ENCODE measurements at regions not wholly inside any gene's neighbourhood (a gene's known extent, or its start where the extent isn't known, plus 50 kb on each side); places are given as distances from the start of the nearest gene placed in this dataset.

DNA sequence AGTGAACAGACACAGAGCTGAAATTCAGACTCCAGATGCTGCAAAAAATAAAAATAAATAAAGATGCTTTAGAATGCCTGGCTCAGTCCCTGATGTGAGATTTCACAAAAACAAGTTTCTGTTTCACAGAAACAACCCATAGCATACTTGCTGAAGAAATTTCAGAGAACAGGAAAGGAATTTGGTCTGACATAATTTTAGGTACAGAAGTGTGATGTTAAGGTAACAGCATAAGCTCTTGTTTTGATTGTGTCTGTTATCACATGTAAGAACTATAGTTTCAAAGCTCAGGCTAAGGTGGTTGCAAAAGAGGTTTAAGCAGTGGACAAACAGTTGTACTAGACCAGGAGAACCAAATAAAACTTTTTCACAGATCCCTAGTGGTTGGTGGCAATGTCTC lies 152.1 kb downstream of the PTGER3 start:
- DNase-seq, result no peak

DNA sequence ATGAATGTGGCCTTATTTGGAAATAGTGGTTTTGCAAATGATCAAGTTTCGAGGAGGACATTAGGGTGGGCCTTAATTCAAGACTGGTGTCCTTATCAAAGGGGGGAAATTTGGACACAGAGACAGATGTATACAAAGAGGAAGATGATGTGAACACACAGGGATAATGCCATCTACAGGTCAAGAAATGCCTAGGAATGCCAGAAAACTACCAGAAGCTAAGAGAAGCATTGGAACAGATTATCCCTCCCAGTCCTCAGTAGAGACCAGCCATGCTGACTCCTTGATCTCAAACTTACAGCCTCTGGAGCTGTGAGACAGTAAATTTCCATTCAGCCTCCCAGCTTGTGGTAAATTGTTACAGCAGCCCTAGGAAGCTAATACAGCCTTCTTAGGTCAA lies 151.4 kb downstream of the PTGER3 start:
- no peak for DNase-seq

DNA sequence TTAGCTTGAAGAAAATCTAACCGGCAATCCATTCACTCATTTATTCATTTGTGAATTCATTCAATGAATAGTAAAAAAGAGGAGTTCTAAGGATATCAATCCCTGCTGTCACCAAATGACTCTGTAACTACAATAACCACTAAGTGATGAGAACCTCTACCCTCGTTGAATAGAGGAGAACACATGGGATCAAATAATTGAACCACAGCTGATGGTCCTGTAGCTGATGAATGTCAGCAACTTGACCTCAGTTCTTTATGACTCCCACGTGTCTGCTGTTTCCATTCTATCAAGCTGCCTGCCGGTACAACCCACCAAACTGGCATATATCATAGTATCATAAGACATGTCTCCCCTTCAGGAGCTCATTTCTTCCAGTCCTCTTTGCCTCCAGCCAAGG lies 150.3 kb downstream of the PTGER3 start:
- DNase-seq, result no peak

DNA sequence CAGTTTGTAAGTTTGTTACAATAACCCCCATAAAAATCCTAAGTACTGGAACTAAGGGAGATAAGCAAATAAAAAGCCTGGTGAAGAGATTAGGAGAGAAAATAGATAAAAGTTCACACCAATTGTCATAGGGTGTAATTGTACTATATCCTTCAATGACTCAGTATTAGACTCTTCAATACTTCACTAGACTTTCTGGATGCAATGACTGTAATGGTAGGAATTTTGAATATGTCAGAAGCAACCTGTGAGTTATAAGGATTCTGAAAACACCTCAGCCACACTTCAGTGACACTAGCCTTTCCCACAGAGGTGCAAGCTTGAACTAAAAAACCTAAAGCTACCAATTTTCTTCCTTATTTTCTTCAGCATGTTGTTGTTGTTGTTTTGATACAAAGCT lies 147.9 kb downstream of the PTGER3 start:
- DNase-seq, result no peak

DNA sequence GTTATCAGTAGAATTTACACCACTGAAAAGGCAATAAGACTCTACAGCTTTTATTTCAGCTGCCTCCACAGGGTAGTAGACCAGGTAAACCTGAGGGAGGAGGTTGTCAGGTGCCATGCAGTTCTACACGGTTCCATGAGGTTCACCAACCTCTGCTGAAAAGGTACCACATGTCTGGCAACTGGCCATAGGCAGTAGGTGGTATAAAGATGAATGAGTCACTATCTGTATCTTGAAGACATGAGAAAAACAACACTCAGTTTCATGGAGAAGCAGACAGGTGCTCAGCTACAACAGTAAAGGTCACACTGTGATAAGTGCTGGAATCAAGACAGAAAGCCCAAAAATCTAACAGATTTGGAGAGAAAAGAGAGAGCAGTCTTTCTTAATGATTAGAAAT lies 145.4 kb downstream of the PTGER3 start:
- no peak for DNase-seq

DNA sequence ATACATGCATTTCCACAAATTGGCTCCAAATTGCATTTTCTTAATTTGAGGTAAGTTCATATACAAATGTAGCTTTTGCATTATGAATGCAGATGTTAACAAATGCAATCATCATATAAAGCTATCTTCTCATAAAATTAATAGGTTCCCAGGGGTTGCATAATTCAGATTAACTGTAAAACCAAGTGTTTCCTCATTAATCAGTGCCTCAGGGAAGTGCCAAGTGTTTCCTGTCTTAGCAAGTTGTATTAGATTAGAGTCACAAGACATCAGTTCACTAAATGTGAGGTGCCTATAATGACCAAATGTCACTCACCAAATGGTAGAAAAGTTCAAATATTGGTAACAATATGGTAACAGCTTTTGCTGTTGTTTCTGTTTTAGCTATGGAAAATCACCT lies 140.8 kb downstream of the PTGER3 start:
- DNase-seq, result no peak

DNA sequence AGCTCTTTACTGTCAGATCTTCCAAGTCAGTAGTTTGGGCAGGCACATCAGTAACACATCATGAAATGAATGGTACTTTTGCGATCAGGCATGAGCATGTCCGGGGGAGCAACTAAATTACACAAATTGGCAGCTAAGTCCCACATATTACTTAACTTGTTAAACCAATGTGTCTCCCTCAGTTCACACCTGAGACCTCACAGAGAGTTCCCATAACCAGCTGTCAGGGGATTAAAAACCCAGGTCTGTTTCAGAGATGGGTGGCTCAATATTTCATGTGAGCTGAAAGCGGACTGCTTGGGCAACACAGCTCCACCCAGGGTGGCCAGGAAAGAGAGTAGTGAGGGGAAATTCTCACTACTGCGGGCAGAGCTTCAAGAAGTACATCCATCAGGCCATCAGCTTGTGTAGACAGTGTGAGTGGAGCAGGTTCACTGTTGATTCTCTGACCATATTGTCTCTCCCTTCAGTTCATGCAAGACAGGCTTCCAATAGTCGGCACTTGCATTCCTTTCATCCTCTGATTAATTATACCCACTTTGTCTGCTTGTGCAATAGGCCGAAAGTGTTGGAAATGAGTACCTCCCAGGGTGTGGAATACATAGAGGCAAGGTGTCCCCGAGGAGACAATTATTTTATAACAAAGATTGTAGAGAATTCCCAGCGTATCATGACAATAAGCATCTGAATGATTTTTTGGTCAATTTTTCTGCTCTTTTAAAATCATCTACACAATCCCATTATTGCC lies 139.9 kb downstream of the PTGER3 start:
- DNase-seq, result no peak

DNA sequence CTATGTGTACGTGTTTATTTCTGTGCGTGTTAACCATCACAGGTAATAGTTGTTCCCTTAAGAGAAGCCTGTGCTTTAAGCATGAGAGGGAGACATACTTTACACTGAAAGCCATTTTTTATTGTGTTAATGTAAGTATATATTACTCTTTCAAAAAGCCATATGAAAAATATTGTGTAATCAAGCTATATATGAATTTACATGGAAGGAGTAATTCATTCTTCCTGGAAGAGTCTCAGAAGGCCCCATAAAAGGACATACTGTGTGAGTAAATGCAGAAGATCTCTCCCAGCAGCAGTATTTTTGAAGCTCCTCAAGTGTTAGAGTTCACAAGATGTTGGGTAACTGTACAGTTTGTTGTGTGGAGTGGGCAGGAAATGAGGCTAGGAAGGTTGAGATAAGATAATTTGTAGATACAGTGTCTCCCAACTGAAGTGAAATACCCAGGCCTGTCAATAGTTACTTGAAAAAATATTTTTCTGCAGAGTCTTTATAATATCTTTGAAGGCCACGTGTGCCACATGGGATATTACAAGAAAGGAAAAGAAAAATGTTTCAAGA lies 138.3 kb downstream of the PTGER3 start:
- no peak for DNase-seq

DNA sequence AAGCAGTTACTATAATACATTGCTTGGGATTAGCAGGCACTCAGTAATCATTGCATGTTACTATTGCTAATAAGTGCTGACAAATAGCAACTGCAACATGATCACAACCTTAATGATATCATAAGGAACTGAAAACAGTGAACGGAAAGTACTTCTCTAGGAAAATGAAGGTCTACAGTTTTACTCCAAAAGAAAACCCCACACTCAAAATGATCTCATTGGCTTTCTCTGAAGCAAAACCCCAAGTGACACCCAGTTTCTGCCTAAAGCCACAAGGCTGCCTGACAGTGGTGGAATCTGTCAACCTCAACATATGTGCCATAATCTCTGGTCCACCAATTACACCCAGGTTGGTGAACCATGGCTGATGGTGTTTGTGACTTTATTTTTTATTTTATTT lies 137.6 kb downstream of the PTGER3 start:
- DNase-seq, result no peak

DNA sequence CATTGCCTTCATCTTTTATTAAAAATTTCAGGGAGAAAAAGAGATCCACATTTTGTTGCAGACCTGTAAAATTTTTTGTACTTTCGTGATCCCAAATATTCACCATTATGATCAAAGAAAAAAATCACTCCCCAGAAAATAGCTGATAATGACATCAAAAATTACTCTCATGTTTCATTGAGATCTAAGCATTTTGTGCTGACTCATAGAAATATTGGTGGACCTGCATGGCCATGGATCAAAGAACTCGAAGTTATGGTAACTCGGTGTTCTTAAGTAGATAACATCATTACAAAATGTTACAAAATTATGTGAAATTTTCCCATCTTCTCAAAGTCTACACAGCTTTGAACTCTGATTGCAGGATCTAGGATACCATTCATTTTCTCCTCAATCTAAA lies 135.8 kb downstream of the PTGER3 start:
- no peak for DNase-seq

DNA sequence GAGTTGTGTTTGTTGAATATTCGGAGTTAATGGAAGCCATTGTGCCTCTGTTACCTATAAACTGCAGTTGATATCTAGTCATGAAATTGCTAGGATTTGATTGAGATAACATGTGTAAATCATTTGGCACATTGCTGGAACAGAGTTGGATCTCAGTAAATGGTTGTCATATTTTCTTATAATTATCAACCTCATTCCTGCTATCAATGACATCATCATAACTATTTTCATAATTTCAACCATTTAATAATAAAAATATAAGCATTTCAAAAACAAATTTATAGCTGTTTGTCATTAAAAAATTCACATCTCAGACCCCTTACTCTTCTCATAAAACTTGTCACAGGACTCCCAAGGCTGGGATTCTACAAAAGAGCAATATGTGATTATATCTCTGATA lies 133.4 kb downstream of the PTGER3 start:
- DNase-seq, result no peak

DNA sequence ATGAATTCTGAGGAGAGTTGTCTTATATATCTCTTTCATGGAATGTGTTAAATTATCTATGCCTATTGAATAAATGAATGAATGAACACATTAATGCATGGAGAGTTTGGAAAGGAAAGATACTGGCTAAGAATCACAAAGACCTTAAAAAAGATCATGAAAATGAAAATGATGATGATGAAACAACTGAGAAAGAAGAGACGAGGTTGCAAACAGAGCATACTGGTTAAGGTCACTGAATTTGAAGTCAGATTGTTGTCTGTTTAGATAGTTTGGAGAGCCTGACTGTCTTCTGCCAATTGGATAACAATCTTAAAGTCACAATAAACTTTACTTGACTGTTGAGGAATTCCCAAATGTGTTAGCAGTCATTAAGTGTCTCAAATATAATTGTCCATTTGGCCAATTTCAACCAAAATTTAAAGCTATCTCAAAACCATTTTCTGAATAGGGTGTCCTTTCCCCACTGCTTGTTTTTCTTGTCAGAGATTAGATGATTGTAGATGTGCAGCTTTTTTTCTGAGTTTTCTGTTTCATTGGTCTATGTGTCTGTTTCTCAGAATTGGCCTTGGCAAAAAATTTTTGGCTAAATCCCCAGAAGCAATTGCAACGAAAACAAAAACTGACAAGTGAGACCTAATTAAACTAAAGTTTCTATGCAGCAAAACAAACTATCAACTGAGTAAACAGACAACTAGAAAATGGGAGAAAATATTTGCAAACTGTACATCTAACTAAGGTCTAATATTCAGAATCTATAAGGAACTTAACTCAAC lies 132.2 kb downstream of the PTGER3 start:
- no peak for DNase-seq

DNA sequence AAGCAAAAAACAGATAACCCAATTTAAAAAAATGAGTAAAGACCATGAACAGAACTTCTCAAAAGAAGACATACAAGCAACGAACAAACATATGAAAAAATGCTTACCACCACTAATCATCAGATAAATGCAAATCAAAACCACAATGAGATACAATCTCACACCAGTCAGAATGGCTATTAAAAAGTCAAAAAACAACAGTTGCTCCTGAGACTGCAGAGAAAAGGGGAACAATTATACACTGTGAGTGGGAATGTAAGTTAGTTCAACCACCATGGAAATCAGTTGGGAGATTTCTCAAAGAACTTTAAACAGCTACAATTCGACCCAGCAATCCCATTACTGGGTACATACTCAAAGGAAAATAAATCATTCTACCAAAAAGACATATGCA lies 131.6 kb downstream of the PTGER3 start:
- DNase-seq, result no peak

DNA sequence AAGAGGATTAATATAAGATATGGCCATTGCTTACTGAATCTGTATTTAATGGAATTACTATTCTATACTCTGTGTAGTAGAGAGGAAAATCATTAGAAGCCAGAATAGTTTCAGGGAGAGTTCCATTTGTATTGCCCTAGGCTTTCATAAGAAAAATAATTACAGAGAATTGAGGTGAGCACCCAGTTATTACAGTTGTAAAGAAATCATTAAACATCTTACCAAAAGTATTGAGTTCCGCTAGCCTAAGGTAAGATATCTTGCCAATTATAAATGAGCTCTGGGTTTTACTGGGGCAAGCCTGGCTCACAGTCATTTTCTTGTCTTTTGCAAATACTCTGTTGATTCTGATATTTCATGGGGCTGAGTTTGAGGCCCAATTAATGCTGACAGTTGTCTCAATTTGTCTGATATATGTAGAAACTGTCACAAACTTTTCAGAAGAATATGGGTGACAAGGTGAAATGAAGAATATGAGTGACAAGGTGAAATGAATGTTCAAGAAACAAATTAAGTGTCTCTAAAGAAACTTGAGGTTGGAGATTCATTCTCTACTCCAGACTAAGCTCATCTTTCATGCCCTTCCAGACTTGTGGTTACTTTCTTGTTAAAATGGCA lies 127.8 kb downstream of the PTGER3 start:
- no peak for DNase-seq
